22Rv1 (cell line): ENCODE measurements at regions not wholly inside any gene's neighbourhood (a gene's known extent, or its start where the extent isn't known, plus 50 kb on each side); places are given as distances from the start of the nearest gene placed in this dataset.
"Not testable (repeated sequence)": the region's sequence is repeated elsewhere in the genome, so short reads cannot be mapped to it uniquely, and the experiment has no call there.

Experiments used
- ZFX ChIP-seq: fragments of 450-650 bp; IDR thresholded peaks from 2 replicates; pipeline ENCODE4 v1.6.1; 2017; ENCODE audit warnings: antibody characterized with exemption, borderline replicate concordance
- TF ChIP-seq, protein P1 (sequence below): fragments of 450-650 bp; IDR thresholded peaks from 2 replicates; pipeline ENCODE4 v1.5.1; 2017; ENCODE audit warnings: mild to moderate bottlenecking

DNA sequence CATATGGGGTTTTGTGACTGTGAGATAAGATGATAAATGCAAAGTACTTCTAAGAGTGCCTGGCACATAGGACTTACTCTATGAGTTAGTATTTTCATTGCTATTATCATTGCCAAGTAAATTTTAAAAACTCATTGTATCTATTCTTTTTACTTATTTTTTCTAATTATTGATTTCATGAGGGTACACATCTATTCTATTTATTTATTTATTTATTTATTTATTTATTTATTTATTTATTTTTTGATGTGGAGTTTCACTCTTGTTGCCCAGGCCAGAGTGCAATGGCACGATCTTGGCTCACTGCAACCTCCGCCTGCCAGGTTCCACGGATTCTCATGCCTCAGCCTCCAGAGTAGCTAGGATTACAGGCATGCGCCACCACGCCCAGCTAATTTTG, 556.6 kb upstream of the DIAPH2 start:
- TF ChIP-seq, protein P1, sequence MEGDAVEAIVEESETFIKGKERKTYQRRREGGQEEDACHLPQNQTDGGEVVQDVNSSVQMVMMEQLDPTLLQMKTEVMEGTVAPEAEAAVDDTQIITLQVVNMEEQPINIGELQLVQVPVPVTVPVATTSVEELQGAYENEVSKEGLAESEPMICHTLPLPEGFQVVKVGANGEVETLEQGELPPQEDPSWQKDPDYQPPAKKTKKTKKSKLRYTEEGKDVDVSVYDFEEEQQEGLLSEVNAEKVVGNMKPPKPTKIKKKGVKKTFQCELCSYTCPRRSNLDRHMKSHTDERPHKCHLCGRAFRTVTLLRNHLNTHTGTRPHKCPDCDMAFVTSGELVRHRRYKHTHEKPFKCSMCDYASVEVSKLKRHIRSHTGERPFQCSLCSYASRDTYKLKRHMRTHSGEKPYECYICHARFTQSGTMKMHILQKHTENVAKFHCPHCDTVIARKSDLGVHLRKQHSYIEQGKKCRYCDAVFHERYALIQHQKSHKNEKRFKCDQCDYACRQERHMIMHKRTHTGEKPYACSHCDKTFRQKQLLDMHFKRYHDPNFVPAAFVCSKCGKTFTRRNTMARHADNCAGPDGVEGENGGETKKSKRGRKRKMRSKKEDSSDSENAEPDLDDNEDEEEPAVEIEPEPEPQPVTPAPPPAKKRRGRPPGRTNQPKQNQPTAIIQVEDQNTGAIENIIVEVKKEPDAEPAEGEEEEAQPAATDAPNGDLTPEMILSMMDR, result not testable (repeated sequence)
- not testable (repeated sequence) for TF ChIP-seq ZFX
